GM10266 (cell line): ENCODE measurements at regions not wholly inside any gene's neighbourhood (a gene's known extent, or its start where the extent isn't known, plus 50 kb on each side); places are given as distances from the start of the nearest gene placed in this dataset.

Experiments used
- DNase-seq: peaks from one replicate; pipeline ENCODE4 v3.0.0; 2012; ENCODE audit errors: extremely low spot score
- CTCF ChIP-seq: IDR thresholded peaks from 2 replicates; pipeline ENCODE4 v1.5.1; 2012; ENCODE audit warnings: mild to moderate bottlenecking, low read depth; ENCODE audit not compliant: control insufficient read depth, insufficient read depth; ENCODE audit errors: missing control alignments

- no peak for DNase-seq
Measured at GRCh38 chr6:113103634-113104361, 753.3 kb upstream of the MARCKS start.

GRCh38 chr6:113104541-113104940 lies 752.6 kb upstream of the MARCKS start:
- DNase-seq = no peak
- no peak for TF ChIP-seq CTCF

More at GRCh38 chr6:113103634-113104361, 753.3 kb upstream of the MARCKS start:
- TF ChIP-seq CTCF = no peak

GRCh38 chr6:113104951-113105350 lies 752.2 kb upstream of the MARCKS start:
- DNase-seq = no peak
- no peak for TF ChIP-seq CTCF

GRCh38 chr6:113110211-113110610 lies 746.9 kb upstream of the MARCKS start:
- DNase-seq = no peak

GRCh38 chr6:113111550-113111949 lies 745.6 kb upstream of the MARCKS start:
- no peak for TF ChIP-seq CTCF
- DNase-seq = no peak

More at GRCh38 chr6:113110211-113110610, 746.9 kb upstream of the MARCKS start:
- TF ChIP-seq CTCF = no peak

- no peak for DNase-seq
- no peak for TF ChIP-seq CTCF
Measured at GRCh38 chr6:113112086-113112485, 745.1 kb upstream of the MARCKS start.

GRCh38 chr6:113115196-113115595 lies 741.9 kb upstream of the MARCKS start:
- no peak for DNase-seq
- TF ChIP-seq CTCF = no peak
